ENCODE measurements at regions not wholly inside any gene's neighbourhood (a gene's known extent, or its start where the extent isn't known, plus 50 kb on each side); places are given as distances from the start of the nearest gene placed in this dataset.

GRCh38 chr6:81999826-82000225, 247.3 kb upstream of the TENT5A start:
- H3K4me2 ChIP-seq, result no peak overlapping the region
- H4K20me1 ChIP-seq (ENCODE audit: low read depth), result no peaks in the 10 kb centered on the region
- H3K4me3 ChIP-seq, result no peak overlapping the region
- Mint-ChIP-seq H3K9me3 (no peaks in the 10 kb centered on the region), H3K27me3 (ENCODE audit: insufficient read depth, low read depth) (no peaks in the 10 kb centered on the region), H3K4me3 (no peak overlapping the region), H3K36me3 (no peaks in the 10 kb centered on the region), H3K27ac (no peak overlapping the region), H3K4me1 (peaks cover 9% of the 10 kb centered on the region)
- no peak overlapping the region for H3K9ac ChIP-seq
- H3K27me3 ChIP-seq, result no peaks in the 10 kb centered on the region
- no peak overlapping the region for H3K27ac ChIP-seq
- no peaks in the 10 kb centered on the region for H3K79me2 ChIP-seq (ENCODE audit: low read depth)
- H2AFZ ChIP-seq (replicated peaks), result no peak overlapping the region
- peaks cover 24% of the 10 kb centered on the region for H3K4me1 ChIP-seq
- TF ChIP-seq EZH2 (IDR thresholded peaks at IDR 0.05) (no peak), EZH2phosphoT487 (IDR thresholded peaks at IDR 0.05) (no peak), CTCF (IDR thresholded peaks at IDR 0.05) (no peak)
- H3K36me3 ChIP-seq, result no peaks in the 10 kb centered on the region
- H3K9me3 ChIP-seq (ENCODE audit: low read depth), result no peaks in the 10 kb centered on the region
- DNase-seq (ENCODE audit: low spot score), result no peak
- no peaks in the 10 kb centered on the region for H3F3A ChIP-seq (ENCODE audit: low read depth)

- Histone ChIP-seq H3K9me3 (ENCODE audit: low read depth) (no peaks in the 10 kb centered on the region), H3F3A (ENCODE audit: low read depth) (no peaks in the 10 kb centered on the region), H4K20me1 (ENCODE audit: low read depth) (no peaks in the 10 kb centered on the region), H3K27me3 (no peaks in the 10 kb centered on the region), H2AFZ (replicated peaks) (no peak overlapping the region), H3K4me1 (peaks cover 24% of the 10 kb centered on the region), H3K4me3 (no peak overlapping the region), H3K36me3 (no peaks in the 10 kb centered on the region), H3K9ac (no peak overlapping the region), H3K27ac (no peak overlapping the region), H3K4me2 (no peak overlapping the region), H3K79me2 (ENCODE audit: low read depth) (no peaks in the 10 kb centered on the region)
- Mint-ChIP-seq H3K27me3 (ENCODE audit: insufficient read depth, low read depth) (no peaks in the 10 kb centered on the region), H3K4me1 (peaks cover 9% of the 10 kb centered on the region), H3K36me3 (no peaks in the 10 kb centered on the region), H3K4me3 (no peak overlapping the region), H3K27ac (no peak overlapping the region), H3K9me3 (no peaks in the 10 kb centered on the region)
- no peak for DNase-seq (ENCODE audit: low spot score)
- TF ChIP-seq EZH2 (IDR thresholded peaks at IDR 0.05) (no peak), CTCF (IDR thresholded peaks at IDR 0.05) (no peak), EZH2phosphoT487 (IDR thresholded peaks at IDR 0.05) (no peak)
These were observed 246.8 kb upstream of the TENT5A start for GRCh38 chr6:81999270-81999669.

- Mint-ChIP-seq H3K27ac (no peak overlapping the region), H3K27me3 (ENCODE audit: insufficient read depth, low read depth) (no peaks in the 10 kb centered on the region), H3K4me1 (peaks cover 9% of the 10 kb centered on the region), H3K9me3 (no peaks in the 10 kb centered on the region), H3K4me3 (no peak overlapping the region), H3K36me3 (no peaks in the 10 kb centered on the region)
- no peak for TF ChIP-seq CTCF (IDR thresholded peaks at IDR 0.05)
- no peak for TF ChIP-seq EZH2phosphoT487 (IDR thresholded peaks at IDR 0.05)
- TF ChIP-seq EZH2 (IDR thresholded peaks at IDR 0.05), result no peak
- Histone ChIP-seq H3F3A (ENCODE audit: low read depth) (no peaks in the 10 kb centered on the region), H2AFZ (replicated peaks) (no peak overlapping the region), H3K27me3 (no peaks in the 10 kb centered on the region), H3K9ac (no peak overlapping the region), H3K4me3 (no peak overlapping the region), H3K27ac (no peak overlapping the region), H3K36me3 (no peaks in the 10 kb centered on the region), H3K79me2 (ENCODE audit: low read depth) (no peaks in the 10 kb centered on the region), H3K9me3 (ENCODE audit: low read depth) (no peaks in the 10 kb centered on the region), H3K4me1 (peaks cover 24% of the 10 kb centered on the region), H3K4me2 (no peak overlapping the region), H4K20me1 (ENCODE audit: low read depth) (no peaks in the 10 kb centered on the region)
- DNase-seq (ENCODE audit: low spot score), result no peak
These were observed 246.0 kb upstream of the TENT5A start for GRCh38 chr6:81998432-81998831.

Data from neural progenitor cell (in vitro differentiated cells).